CD4-positive, alpha-beta T cell treated with Interleukin-4 for 1 hour (primary cell): ENCODE measurements at regions not wholly inside any gene's neighbourhood (a gene's known extent, or its start where the extent isn't known, plus 50 kb on each side); places are given as distances from the start of the nearest gene placed in this dataset.
"Not testable (repeated sequence)": the region's sequence is repeated elsewhere in the genome, so short reads cannot be mapped to it uniquely, and the experiment has no call there.

Experiments
- DNase-seq, 2 donors: peaks; one replicate each; pipeline ENCODE4 v3.0.0-alpha.2; 2020 to 2022

DNA sequence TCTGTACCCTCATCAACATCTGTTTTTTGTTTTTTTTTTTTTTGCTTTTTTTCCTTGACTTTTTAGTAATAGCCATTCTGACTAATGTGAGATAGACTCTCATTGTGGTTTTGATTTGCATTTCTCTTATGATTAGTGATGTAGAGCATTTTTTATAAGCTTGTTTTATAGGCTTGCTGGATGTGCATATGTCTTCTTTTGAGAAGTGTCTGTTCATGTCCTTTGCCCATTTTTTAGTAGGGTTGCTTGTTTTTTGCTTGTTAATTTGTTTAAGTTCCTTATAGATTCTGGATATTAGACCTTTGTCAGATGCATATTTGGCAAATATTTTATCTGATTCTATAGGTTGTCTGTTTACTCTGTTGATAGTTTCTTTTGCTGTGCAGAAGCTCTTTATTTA lies 53.5 kb upstream of the FAR1 start:
- DNase-seq: not testable (repeated sequence)

DNA sequence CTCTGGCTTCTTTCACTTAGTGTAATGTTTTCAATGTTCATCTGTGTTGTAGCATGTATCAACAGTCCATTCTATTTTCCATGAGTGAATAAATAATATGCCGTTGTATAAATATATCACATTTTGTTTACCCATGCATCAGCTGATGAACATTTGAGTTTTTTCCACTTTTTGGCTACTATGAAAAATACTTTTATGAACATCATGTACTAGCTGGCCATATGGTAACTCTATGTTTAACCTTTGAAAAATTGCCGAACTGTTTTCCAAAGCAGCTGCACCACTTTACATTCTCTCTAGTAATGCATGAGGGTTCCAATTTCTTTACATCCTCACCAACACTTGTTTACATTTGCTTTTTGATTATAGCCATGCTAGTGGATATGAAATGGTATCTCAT lies 59.8 kb upstream of the FAR1 start:
- DNase-seq: no peak

DNA sequence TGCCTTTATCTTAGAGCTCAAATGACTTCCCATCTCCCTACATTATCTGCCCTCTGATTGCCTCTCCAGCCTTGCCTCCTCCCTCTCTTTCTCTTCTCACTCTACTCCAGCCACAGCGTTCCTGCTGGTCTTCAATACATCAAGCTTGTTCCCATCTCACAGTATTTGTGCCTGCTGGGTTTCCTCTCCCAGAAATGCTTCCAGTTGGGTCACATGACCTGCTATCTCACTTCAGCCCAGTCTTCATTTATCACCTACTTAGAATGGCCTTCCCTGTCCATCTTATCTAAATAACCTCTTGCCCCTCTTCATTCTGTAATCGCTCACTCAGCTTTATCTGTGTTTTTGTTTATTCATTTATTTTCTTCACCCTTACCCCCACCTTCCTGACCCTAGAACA lies 61.8 kb upstream of the FAR1 start:
- no peak for DNase-seq

DNA sequence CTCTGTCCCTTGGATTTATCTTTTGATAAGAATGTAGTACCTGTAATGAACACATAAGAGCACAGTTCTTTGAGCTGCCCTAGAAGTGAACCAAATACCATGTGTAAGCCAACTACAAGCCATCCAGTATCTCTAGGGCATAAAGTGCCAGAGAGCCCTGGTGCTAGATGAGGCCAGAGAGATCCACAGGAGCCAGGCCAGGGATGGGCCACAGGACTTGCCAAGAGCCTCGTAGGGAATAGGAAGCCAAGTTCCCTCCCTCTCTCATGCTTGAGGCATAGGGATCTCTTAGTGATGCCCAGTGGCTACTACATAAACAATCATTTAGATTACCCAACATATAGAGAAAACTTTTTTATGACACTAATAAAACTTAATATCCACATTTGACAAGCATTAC lies 64.8 kb upstream of the FAR1 start:
- no peak for DNase-seq

DNA sequence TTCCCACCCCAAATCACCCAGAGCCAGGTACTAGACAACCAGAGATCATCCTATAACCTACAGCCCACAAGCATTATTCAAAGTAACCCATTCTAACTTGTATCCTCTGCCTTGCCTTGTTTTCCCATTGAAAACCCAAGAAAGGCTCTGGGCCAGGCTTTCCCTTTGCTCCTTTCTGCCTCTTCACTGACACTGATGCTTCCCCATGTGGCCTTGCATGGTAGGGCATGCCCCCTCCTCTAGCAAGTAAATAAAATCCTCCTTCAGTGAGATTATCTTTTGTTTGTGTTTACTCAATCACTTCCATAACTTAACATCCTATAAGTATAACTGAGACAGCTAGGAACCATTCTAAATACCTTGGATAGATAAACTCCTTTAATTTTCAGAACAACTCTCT lies 65.6 kb upstream of the FAR1 start:
- DNase-seq: no peak

DNA sequence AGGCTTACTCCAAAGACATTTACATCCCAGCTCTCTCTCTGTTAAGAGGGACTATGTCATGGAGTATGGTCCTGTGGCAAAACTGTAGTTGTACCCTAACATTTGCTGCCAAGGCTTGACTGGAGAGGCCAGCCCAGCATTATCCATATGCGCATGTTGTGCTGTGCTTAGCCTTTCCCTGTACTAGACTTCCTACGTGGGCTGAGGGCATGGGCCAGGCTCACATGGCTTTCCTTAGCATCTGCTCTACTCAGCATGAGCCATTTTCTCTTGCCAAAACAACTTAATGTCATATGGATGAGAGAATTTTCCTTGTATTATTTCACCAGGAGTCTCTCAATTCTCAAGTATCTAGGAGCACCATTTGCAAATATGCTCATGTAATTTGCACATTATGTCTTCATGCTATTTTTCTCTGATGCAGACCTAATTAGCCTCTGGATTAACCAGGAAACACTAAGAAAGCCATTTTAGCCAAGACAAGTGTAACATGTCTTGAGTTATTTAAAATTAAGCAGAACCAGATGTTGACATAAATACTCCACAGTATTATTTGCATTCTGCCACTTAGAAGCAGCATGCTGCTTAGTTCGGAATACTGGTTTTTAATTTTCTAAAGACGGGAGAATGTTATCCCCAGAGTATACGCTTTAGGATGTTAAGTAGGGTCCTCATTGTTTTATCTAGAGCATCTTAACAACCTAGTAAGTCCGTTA lies 71.7 kb upstream of the FAR1 start:
- no peak for DNase-seq

DNA sequence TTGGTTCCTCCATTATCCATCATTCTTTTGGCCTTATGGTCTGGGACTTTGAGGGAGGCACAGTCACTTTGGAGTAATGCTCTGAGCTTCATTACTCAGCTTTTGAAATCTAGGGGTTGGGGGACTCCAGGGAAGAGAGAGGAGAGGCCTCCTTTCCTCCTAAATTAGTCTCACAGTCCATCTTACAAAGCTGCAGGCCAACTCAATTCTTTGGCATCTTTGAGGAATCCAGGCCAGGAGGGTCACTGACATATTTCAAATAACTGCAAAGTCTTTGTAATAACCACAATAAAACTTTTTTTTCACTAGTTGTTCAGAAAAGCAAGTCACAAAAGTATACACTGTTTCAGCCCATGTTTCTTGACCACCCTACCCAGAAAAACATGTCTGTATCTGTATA lies 73.3 kb upstream of the FAR1 start:
- DNase-seq: no peak

DNA sequence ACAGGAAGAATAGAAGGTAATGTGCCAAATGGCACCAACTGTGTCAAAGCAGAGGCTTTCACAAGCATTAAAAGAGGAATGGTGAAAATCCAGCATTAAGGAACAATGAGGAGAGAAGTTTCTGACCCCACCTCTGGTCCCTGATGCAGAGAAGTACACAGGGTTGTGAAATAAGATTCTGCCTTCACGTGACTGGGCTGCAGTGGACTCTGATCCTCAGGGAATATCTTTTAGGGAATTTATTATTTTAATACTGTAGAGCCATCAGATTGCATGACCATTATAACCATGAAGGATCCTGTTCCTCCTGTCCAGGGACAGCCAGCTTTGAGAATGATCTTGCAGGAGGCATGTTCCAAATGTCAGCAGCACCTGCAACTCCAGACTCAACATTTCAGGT lies 74.4 kb upstream of the FAR1 start:
- no peak for DNase-seq

DNA sequence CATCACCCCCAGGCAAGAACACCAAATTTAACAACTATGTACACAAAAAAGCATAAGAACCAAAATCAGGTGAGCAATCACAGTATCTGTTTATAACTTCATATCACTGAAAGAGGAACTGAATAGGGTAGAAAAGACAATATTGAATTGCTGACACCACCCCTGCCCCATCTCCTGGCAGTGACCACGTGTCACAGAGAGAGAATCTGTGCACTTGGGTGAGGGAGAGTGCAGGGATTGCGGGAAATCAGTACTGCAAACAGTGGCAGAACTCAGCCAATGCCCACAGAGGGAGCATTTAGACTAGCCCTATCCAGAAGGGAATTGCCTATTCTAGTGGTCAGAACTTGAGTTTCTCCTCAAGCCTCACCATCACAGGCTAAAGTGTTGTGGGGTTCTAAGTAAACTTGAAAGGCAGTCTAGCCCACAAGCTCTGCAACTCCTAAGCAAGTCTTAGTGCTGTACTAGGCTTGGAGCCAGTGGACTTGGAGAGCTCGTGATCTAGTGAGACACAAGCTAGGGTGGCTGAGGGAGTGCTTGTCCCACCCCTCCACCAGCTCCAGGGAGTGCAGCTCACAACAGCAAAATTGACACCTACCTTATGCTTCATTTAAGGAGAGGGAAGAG lies 82.8 kb upstream of the PTH start:
- DNase-seq: no peak

DNA sequence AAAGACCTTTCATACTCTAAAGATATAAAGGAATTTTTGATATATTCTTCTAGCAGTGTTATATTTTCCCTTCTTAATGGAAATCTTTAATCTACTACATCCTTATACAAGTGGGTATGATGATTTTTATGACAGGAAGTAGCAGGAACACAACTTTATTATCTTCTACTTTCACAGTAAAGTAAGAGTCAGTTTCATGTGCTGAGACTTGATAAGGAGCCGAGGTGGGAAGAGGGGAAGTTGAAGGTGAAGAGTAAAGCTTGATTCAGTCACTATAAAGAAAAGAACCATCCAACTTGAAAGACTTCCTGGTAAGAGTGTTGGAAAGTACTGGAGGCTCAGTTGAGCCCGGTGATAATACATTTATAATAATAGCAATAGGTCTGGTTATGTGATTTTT lies 82.1 kb upstream of the PTH start:
- no peak for DNase-seq

DNA sequence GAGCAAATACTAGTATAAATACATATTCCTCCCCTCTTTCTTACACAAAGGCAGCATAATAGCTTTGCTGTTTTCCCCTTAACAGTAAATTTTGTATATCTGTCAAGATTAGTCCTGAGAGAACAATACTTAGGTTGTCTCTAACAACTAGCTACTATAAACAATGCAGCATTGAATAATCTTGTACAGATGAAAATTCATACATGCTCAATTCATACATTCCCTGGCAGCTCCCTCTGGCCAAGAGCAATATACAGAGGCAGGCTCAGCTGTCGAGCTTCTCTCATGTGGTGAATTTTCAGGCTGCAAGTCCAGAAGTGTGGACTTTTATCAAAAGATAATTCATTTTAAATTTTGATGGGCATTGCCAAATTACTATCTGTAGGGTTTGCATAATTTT lies 81.2 kb upstream of the PTH start:
- no peak for DNase-seq

DNA sequence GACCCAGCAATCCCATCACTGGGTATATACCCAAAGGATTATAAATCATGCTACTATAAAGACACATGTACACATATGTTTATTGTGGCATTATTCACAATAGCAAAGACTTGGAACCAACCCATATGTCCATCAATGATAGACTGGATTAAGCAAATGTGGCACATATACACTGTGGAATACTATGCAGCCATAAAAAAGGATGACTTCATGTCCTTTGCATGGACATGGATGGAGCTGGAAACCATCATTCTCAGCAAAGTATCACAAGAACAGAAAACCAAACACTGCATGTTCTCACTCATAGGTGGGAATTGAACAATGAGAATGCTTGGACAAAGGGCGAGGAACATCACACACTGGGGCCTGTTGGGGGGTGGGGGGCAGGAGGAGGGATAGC lies 79.6 kb upstream of the PTH start:
- DNase-seq: not testable (repeated sequence)

DNA sequence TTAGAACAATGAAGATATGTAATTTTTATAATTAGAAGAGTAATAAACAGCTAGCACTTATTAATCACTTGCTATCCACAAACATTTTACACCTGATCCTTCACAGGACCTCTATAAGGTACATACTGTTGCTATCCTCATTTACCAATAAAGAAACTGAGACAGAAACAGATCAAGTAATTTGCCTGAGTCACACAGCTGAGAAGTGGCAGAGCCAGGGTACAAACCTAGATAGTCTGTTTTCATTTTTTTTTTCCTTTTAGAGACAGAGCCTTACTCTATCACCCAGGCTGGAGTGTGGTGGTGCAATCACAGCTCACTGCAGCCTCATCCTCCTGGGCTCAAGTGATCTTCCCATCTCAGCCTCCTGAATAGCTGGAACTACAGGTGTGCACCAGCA lies 71.8 kb upstream of the PTH start:
- DNase-seq: no peak

DNA sequence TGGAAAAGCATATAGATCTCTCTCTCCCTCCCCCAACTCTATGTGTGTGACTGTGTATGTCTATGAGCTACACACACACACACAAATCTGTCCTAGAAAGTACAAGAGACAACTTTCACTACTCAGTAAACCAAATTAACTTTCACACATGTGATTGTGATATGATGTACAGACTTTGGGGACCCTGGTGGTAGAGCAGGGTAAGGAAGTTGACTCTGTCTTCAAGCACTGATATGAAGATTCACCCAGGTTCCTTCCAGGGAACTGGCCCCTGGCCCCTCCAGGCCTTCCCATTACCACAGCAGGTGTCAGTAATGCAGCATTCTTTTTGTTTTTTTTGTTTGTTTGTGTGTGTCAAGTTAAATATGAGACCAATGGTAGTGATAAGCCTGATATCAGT lies 66.1 kb upstream of the PTH start:
- no peak for DNase-seq

DNA sequence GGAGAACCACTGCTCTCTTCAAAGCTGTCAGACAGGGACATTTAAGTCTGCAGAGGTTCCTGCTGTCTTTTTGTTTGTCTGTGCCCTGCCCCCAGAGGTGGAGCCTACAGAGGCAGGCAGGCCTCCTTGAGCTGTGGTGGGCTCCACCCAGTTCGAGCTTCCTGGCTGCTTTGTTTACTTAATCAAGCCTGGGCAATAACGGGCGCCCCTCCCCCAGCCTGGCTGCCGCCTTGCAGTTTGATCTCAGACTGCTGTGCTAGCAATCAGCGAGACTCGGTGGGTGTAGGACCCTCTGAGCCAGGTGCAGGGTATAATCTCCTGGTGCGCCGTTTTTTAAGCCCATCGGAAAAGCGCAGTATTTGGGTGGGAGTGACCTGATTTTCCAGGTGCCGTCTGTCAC lies 64.5 kb upstream of the PTH start:
- peak in 1 of 2 donors; percentile 3 for DNase-seq

DNA sequence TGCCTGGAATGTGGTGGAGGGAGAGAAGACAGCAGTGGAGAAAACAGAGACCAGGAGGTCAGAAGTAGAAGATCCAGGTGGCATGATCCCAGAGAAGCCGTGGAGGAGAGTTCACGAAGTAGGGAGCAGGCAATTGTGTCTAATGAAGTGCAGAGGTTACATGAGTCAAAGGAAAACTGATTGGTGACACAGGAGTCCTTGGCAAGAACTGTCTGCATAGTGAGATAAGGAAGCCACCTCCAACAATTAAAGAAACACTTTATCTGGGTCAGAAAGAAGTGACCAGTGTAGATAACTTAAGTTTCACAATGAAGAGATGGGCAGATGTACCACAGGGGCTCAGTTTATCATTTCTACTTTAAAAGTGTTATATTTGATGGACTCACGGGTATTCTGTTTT lies 57.0 kb upstream of the PTH start:
- DNase-seq: no peak

DNA sequence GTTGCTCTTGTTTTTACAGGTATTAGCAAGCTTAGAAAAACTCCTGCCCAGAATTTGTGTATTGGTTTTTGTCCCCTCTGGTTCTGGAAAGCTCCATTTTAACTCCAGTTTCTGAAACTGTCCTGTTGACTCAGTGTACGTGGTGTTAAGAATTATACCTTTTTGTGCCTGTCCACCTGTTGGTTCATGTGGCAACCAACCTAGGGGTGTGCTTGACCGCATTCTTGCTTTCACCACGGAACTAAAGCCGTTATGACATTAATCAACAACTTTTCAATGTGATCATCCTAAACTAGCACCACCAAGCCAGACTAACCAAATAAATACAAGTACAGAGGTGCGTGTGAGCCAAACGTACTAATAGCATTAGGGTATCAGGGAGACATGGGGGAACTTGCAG lies 56.0 kb upstream of the PTH start:
- DNase-seq: no peak

DNA sequence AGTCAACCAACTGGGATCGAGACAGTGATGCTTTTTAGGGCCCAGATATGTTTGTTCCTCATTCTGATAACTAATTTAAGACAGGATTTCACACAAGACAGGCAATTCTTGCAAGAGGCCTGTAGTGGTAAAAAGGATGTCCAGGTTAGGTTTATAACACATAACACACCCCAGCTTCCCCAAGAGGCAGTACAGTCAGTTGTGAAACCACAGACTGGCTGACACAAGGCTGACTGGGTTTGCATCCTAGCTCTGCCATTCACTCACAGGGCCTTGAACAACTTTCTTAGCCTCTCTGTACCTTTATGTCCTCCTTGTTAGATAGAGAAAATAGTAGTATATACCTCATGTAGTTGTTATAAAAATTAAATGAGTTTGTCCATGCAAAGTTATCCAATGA lies 55.0 kb upstream of the PTH start:
- peak in 1 of 2 donors; percentile 28 for DNase-seq

DNA sequence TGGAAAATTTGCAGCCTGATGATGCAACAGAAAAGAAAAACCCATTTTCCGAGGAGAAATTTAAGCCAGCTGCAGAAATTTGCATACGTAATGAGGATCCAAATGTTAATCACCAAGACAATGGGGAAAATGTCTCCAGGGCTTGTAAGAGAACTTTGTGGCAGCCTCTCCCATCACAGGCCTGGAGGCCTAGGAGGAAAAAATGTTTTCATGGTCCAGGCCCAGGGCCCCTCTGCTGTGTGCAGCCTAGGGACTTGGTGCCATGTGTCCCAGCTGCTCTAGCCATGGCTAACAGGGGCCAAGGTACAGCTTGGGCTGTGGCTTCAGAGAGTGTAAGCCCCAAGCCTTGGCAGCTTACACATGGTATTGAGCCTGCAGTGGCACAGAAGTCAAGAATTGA lies 50.3 kb upstream of the PTH start:
- DNase-seq: not testable (repeated sequence)
